Keratinocyte (primary cell): ENCODE measurements at regions not wholly inside any gene's neighbourhood (a gene's known extent, or its start where the extent isn't known, plus 50 kb on each side); places are given as distances from the start of the nearest gene placed in this dataset.

Experiments
- DNase-seq: peaks from one replicate; pipeline ENCODE4 v3.0.0-alpha.2; 2011; ENCODE audit warnings: low read depth, missing footprints, low spot score
- FAIRE-seq: peaks from 2 replicates; lab custom pipeline; 2011; peaks lifted over from hg19 to GRCh38; lab: Jason Lieb, UNC
- H2AFZ ChIP-seq: 2 replicates; pipeline ENCODE4 v1.6.0; 2012; ENCODE audit warnings: low read length, control low read depth, inconsistent platforms; ENCODE audit not compliant: control insufficient read depth
- H3K27ac ChIP-seq: 2 replicates; pipeline ENCODE4 v1.5.1; 2011; ENCODE audit warnings: low read length; ENCODE audit not compliant: control insufficient read depth, insufficient read depth
- H3K27me3 ChIP-seq: 3 replicates; pipeline ENCODE4 v1.6.0; 2011; ENCODE audit warnings: low read length; ENCODE audit not compliant: control insufficient read depth, insufficient read depth; ENCODE audit errors: extremely low read depth
- H3K36me3 ChIP-seq, 2 experiments: 2 replicates in 1 of 2; 3 replicates in 1 of 2; pipeline ENCODE4 v1.5.1; 2011; ENCODE audit warnings: low read length in 2 of 2, mild to moderate bottlenecking in 1 of 2; ENCODE audit not compliant: control insufficient read depth in 2 of 2, insufficient read depth in 2 of 2; ENCODE audit errors: extremely low read depth in 1 of 2
- H3K4me1 ChIP-seq: 3 replicates; pipeline ENCODE4 v1.5.1; 2011; ENCODE audit warnings: low read length; ENCODE audit not compliant: control insufficient read depth, insufficient read depth; ENCODE audit errors: extremely low read depth
- H3K4me2 ChIP-seq: 3 replicates; pipeline ENCODE4 v1.6.0; 2011; ENCODE audit warnings: low read depth, low read length; ENCODE audit not compliant: control insufficient read depth, insufficient read depth; ENCODE audit errors: extremely low read depth
- H3K4me3 ChIP-seq, 3 experiments: fragments of 200-600 bp in 1 of 3; sonication (generic) in 1 of 3; 2 replicates in 2 of 3; 3 replicates in 1 of 3; pipeline ENCODE4 v1.5.1; 2011 to 2016; ENCODE audit warnings: low read length in 3 of 3, mild to moderate bottlenecking in 3 of 3, control low read depth in 2 of 3, inconsistent platforms in 1 of 3, low read depth in 1 of 3, mixed read lengths in 1 of 3, mixed run types in 1 of 3, moderate library complexity in 1 of 3; ENCODE audit not compliant: control insufficient read depth in 2 of 3, insufficient read depth in 2 of 3; ENCODE audit errors: extremely low read depth in 1 of 3
- H3K79me2 ChIP-seq: 2 replicates; pipeline ENCODE4 v1.6.0; 2012; ENCODE audit warnings: low read length; ENCODE audit not compliant: control insufficient read depth, insufficient read depth
- H3K9ac ChIP-seq: 3 replicates; pipeline ENCODE4 v1.6.0; 2011; ENCODE audit warnings: low read length; ENCODE audit not compliant: control insufficient read depth, insufficient read depth; ENCODE audit errors: extremely low read depth
- H3K9me1 ChIP-seq: 3 replicates; pipeline ENCODE4 v1.6.0; 2011; ENCODE audit warnings: low read length; ENCODE audit not compliant: control insufficient read depth, insufficient read depth; ENCODE audit errors: extremely low read depth
- H3K9me3 ChIP-seq: 2 replicates; pipeline ENCODE4 v1.5.1; 2012; ENCODE audit warnings: low read depth, low read length; ENCODE audit not compliant: control insufficient read depth
- H4K20me1 ChIP-seq: 3 replicates; pipeline ENCODE4 v1.6.0; 2011; ENCODE audit warnings: low read length; ENCODE audit not compliant: control insufficient read depth, insufficient read depth; ENCODE audit errors: extremely low read depth
- CTCF ChIP-seq, 3 experiments: IDR thresholded peaks in 1 of 3; conservative IDR thresholded peaks in 1 of 3; optimal IDR thresholded peaks in 1 of 3; 2 replicates in 2 of 3; 3 replicates in 1 of 3; pipeline versions ENCODE3 to v1.5.1; 2011; ENCODE audit warnings: low read length in 3 of 3, mild to moderate bottlenecking in 3 of 3, moderate library complexity in 2 of 3, control low read depth in 1 of 3, inconsistent platforms in 1 of 3; ENCODE audit not compliant: insufficient read depth in 2 of 3; ENCODE audit errors: extremely low read depth in 1 of 3
- EZH2 ChIP-seq: IDR thresholded peaks from one replicate; pipeline ENCODE4 v1.6.1; 2012; ENCODE audit warnings: inconsistent platforms, mild to moderate bottlenecking, low read length, moderate library complexity
- dilution Hi-C: fragments of 300-500 bp; cut with MboI; formaldehyde crosslinking; loops from one replicate; pipeline ENCODE4 v1.7.0; 2020; ENCODE audit warnings: low sequenced_read_pairs; ENCODE audit not compliant: extremely low pct_ligation_motif_present

GRCh38 chr2:121086450-121086849 is 198.6 kb downstream of the TFCP2L1 start:
- H3K9ac ChIP-seq = no peak overlapping the region
- TF ChIP-seq CTCF (optimal IDR thresholded peaks at IDR 0.05 in 1 of 3, IDR thresholded peaks at IDR 0.05 in 1 of 3, conservative IDR thresholded peaks at IDR 0.05 in 1 of 3; ENCODE audit: extremely low read depth in 1 of 3, insufficient read depth in 2 of 3, low read length in 3 of 3) (no peak), EZH2 (no peak)
- no peak for FAIRE-seq
- no peak overlapping the region for H2AFZ ChIP-seq
- no peak overlapping the region for H3K27ac ChIP-seq
- H3K9me3 ChIP-seq = no peaks in the 10 kb centered on the region
- peaks cover 17% of the 10 kb centered on the region for H3K27me3 ChIP-seq
- H3K36me3 ChIP-seq = no peaks in the 10 kb centered on the region
- H3K9me1 ChIP-seq = no peaks in the 10 kb centered on the region
- dilution Hi-C loops = no loop called here
- no peak overlapping the region for H3K4me2 ChIP-seq
- no peak for DNase-seq
- no peaks in the 10 kb centered on the region for H3K79me2 ChIP-seq
- no peak overlapping the region for H3K4me3 ChIP-seq
- H3K4me1 ChIP-seq = peaks cover 2% of the 10 kb centered on the region
- H4K20me1 ChIP-seq = no peaks in the 10 kb centered on the region

GRCh38 chr2:121087117-121087516 is 197.9 kb downstream of the TFCP2L1 start:
- Histone ChIP-seq H3K4me2 (no peak overlapping the region), H3K9me3 (peaks cover under 1% of the 10 kb centered on the region), H3K36me3 (no peaks in the 10 kb centered on the region), H3K9me1 (no peaks in the 10 kb centered on the region), H4K20me1 (no peaks in the 10 kb centered on the region), H3K79me2 (no peaks in the 10 kb centered on the region), H3K9ac (no peak overlapping the region), H3K4me1 (peaks cover 2% of the 10 kb centered on the region), H3K27ac (no peak overlapping the region), H2AFZ (no peak overlapping the region), H3K4me3 (no peak overlapping the region), H3K27me3 (peaks cover 17% of the 10 kb centered on the region)
- dilution Hi-C loops = no loop called here
- FAIRE-seq (no peak), DNase-seq (no peak)
- TF ChIP-seq EZH2 (no peak), CTCF (optimal IDR thresholded peaks at IDR 0.05 in 1 of 3, IDR thresholded peaks at IDR 0.05 in 1 of 3, conservative IDR thresholded peaks at IDR 0.05 in 1 of 3; ENCODE audit: extremely low read depth in 1 of 3, insufficient read depth in 2 of 3, low read length in 3 of 3) (no peak)
